ENCODE measurements at regions not wholly inside any gene's neighbourhood (a gene's known extent, or its start where the extent isn't known, plus 50 kb on each side); places are given as distances from the start of the nearest gene placed in this dataset.

GRCh38 chr6:169165561-169166300 lies 87.9 kb downstream of the THBS2 start:
- DNase-seq, result no peak

- no peak for DNase-seq
Measured at GRCh38 chr6:169164986-169165385, 88.7 kb downstream of the THBS2 start.

- no peak for DNase-seq
Measured at GRCh38 chr6:169164451-169164850, 89.2 kb downstream of the THBS2 start.

DNA sequence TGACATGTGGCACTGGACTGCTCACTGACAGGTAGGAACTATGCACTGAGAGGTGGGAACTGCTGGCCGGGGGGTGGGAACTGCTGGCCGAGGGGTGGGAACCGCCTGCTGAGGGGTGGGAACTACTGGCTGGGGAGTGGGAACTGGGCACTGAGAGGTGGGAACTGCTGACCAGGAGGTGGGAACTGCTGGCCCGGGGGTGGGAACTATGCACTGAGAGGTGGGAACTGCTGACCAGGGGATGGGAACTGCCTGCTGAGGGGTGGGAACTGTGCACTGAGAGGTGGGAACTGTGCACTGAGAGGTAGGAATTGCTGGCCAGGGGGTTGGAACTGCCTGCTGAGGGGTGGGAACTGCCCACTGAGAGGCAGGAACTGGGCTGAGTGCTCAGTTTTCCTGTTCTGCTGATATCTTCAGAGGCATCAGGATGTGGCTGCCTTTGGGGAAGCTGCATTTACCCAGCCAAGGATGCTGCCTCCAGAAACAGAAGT lies 90.2 kb downstream of the THBS2 start:
- peak in 1 of 2 donors; percentile 30 for DNase-seq

DNA sequence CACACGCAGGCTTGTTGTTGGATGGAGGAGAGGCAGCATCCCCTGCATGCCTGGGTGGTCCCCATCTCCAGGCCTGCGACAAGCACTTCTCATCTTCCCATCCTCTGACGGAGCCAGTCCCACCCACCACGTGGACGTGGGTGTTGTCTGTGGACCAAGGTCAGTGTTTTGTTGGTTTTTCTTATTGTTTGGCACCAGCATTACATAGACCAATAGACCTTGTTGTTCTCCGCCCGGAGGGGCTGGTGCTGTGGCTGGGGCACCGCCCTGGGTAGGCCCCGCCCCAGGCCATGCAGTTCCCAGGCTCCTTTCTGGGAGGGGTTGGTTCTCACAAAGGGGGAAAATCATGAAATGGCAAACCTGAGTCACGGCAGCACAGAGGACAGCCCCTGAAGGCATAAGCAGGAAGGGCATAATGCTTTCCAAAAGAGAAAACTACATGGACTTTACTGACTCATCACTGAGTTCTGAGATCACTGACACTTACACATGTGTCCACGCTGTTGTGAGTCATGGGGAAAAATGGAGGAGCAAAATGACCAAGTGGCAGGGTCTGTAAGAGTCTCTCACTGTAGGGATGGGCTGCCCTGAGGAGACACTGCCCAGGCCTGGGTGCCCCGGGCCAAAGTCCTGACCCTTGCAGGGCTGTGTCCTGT lies 90.8 kb downstream of the THBS2 start:
- DNase-seq, result peak in 1 of 2 donors; percentile 57

- no peak for DNase-seq
Measured at GRCh38 chr6:169162249-169162648, 91.4 kb downstream of the THBS2 start.

- no peak for DNase-seq
Measured at GRCh38 chr6:169161572-169162167, 92.0 kb downstream of the THBS2 start.

GRCh38 chr6:169160855-169161560 lies 92.6 kb downstream of the THBS2 start:
- peak in 1 of 2 donors; percentile 37 for DNase-seq

- DNase-seq, result no peak
Measured at GRCh38 chr6:169160091-169160854, 93.4 kb downstream of the THBS2 start.

GRCh38 chr6:169159331-169159730 lies 94.3 kb downstream of the THBS2 start:
- no peak for DNase-seq

- no peak for DNase-seq
Measured at GRCh38 chr6:169158691-169159090, 95.0 kb downstream of the THBS2 start.

DNA sequence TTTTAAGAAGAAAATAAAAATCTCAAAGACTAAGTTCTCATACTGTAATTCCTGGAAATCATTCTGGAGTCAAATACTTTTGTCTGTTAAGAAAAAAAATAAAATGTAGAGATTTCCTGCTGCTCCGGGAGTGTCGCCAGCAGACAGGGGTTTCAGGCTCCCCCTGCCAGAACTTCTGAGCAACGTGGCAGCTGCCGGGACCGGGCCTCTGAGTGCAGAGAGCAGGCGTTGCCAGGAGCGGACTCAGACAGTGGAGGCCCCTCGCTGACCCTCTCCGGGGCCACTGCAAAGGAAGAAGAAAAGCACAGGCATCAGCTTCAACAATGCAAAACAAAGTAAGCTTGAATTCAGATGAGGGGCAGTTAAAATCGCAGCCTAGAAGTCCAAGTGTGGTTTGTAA lies 95.5 kb downstream of the THBS2 start:
- no peak for DNase-seq

DNA sequence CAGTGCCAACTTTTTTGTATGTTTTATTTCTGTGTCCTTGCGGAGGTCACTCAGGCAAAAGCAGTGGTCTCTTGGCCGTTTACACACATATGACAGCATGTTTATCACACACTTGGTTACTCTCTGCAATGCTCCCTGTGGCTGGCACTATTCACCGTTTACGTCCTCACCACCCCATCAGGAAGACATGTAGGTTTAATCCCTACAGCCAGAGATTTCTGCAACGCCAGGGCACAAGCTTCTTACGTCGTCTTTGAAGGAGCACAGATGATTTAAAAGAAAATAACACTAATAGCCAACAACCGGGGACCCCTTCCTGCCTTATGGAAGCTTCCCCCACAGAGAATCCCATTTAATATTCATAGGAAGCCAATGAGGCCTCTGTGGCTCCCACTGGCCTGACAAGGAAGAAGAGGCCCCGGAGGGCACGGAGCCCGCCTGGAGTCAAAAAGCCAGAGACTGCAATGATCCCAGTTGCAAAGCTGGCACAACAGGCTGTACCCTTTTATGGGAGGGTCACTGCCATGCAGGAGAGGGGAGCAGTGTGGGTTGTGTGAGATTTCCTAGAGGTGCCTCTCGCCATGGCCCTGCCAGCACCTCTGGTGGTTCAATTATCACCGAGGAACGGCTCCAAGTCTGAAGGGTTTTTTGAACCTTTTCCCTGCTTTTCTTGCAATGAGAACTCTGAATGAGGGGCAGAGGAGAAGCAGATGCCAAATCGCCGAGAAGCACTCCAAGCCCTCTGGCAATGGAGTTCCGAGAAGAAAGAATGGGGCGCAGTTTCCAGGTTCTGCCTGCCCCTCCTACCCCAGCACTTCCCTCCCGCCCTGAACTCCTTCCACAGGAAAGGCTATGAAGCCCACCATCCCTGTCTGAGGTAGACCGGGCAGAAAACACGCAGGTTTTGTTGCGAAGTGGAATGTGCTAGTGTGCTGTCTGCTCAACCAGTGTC lies 96.2 kb downstream of the THBS2 start:
- DNase-seq, result no peak

- no peak for DNase-seq
Measured at GRCh38 chr6:169156793-169157147, 96.9 kb downstream of the THBS2 start.

- DNase-seq, result no peak
Measured at GRCh38 chr6:169156108-169156792, 97.4 kb downstream of the THBS2 start.

DNA sequence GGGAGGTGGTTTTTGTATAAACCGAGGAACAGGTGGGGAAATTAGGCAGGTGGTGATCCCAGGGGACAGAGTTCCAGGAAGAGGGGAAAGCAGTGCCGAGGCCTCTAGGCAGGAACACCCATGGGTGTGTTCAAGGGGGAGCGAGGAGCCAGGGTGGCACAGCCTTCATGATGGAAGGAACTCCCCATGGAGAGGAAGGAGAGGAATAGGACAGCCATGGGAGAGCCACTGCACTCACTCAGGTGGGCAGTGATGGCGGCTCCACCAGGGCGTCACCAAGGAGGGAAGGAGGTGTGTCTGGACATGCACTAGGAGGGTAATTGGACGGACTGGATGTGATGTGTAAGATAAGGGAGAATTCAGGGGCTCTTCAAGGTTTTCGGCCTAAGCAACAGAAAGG lies 98.2 kb downstream of the THBS2 start:
- DNase-seq, result no peak

DNA sequence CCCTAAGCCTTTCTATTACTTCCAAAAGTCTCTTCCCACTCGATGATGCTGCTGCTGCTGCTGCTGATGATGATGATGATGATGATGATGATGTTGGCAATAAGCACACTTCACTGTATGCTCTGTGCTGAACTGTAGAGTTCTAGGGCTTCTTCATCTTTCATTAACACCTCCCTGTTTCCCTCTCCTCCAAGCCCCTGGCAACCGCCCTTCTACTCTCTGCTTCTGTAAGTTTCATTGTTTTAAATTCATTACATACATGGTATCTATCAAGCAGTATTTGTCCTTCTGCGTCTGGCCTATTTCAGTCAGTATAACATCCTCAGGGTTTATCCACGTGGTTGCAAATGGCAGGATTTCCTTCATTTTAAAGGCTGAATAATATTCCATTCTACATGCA lies 100.2 kb downstream of the THBS2 start:
- no peak for DNase-seq

GRCh38 chr6:169146521-169146920 lies 107.1 kb downstream of the THBS2 start:
- no peak for DNase-seq

- no peak for DNase-seq
Measured at GRCh38 chr6:169145991-169146501, 107.6 kb downstream of the THBS2 start.

DNA sequence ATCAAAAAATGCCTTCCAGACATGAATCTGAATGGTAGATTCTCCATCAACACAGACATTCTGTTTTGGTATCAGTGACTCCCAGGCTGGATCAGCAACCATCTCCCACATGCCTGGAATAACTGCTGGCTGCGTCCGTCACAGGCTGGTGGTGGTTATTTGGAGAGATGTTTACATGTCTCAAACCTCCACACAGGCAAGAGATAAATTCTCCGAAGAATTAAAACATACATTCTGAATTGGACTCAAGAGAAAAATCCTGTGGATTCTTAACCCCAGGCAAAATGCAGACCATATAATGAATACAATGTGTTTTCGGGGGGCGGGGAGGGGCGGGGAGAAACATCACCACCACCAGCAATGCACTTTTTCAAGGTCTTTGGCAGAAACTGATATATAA lies 108.2 kb downstream of the THBS2 start:
- DNase-seq, result no peak

All from inflammatory macrophage (primary cell).